SK-N-SH treated with all-trans-retinoic acid at 6 μM for 48 hours (cell line): ENCODE measurements at regions not wholly inside any gene's neighbourhood (a gene's known extent, or its start where the extent isn't known, plus 50 kb on each side); places are given as distances from the start of the nearest gene placed in this dataset.

Source experiments
- ARNTL ChIP-seq: fragments of 450-650 bp; formaldehyde crosslinking; IDR thresholded peaks from 2 replicates; pipeline ENCODE4 v1.5.0; 2020; ENCODE audit warnings: low read depth, mild to moderate bottlenecking, moderate library complexity, borderline replicate concordance
- BACH2 ChIP-seq: fragments of 250-450 bp; sonication (Bioruptor Pico); IDR thresholded peaks from 2 replicates; pipeline ENCODE4 v1.9.0; 2021; ENCODE audit warnings: mild to moderate bottlenecking, borderline replicate concordance
- CREB5 ChIP-seq: fragments of 250-450 bp; sonication (Bioruptor Pico); IDR thresholded peaks from 2 replicates; pipeline ENCODE4 v1.5.1; 2020; ENCODE audit warnings: low read depth, mild to moderate bottlenecking, moderate library complexity
- CSDC2 ChIP-seq: fragments of 250-450 bp; sonication (Bioruptor Pico); IDR thresholded peaks from 2 replicates; pipeline ENCODE4 v1.5.0; 2020; ENCODE audit warnings: mild to moderate bottlenecking, moderate library complexity
- ISL1 ChIP-seq: fragments of 250-450 bp; sonication (Bioruptor Pico); IDR thresholded peaks from 2 replicates; pipeline ENCODE4 v2.1.2; 2022; ENCODE audit warnings: mild to moderate bottlenecking, moderate library complexity
- RARB ChIP-seq: fragments of 250-450 bp; sonication (Bioruptor Pico); IDR thresholded peaks from 2 replicates; pipeline ENCODE4 v1.8.0; 2021; ENCODE audit warnings: mild to moderate bottlenecking, moderate library complexity
- SNAI2 ChIP-seq: fragments of 250-450 bp; sonication (Bioruptor Pico); IDR thresholded peaks from 2 replicates; pipeline ENCODE4 v1.5.0; 2020; ENCODE audit warnings: mild to moderate bottlenecking, moderate library complexity
- TCF4 ChIP-seq: fragments of 250-450 bp; sonication (Bioruptor Pico); IDR thresholded peaks from 2 replicates; pipeline ENCODE4 v1.8.0; 2021; ENCODE audit warnings: mild to moderate bottlenecking, moderate library complexity, borderline replicate concordance
- ZFP30 ChIP-seq: fragments of 450-650 bp; formaldehyde crosslinking; IDR thresholded peaks from 2 replicates; pipeline ENCODE4 v1.5.0; 2022; ENCODE audit warnings: mild to moderate bottlenecking, moderate library complexity
- ZNF70 ChIP-seq: fragments of 450-650 bp; formaldehyde crosslinking; IDR thresholded peaks from 2 replicates; pipeline ENCODE4 v1.5.0; 2020; ENCODE audit warnings: mild to moderate bottlenecking, moderate library complexity

DNA sequence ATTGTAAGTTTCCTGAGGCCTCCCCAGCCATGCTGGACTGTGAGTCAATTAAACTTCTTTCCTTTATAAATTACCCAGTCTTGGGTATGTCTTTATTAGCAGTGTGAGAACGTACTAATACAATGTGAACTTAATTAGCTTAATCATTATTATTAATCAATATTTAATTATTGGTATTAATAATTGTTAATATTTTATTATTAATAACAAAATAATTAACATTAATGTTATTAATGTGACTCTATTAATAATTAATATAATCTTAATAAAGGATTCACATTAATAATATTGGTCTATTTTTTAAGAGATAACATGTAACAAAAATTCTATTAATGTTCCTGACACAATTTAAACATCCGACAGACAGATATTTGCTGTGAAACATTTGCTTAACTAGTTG, 164.9 kb upstream of the ATF7IP start:
- TF ChIP-seq CSDC2 = no peak
- TF ChIP-seq ARNTL (CRISPR knock-in tag) = no peak
- TF ChIP-seq CREB5 (CRISPR knock-in tag) = no peak
- no peak for TF ChIP-seq SNAI2 (CRISPR knock-in tag)
- no peak for TF ChIP-seq ISL1 (CRISPR knock-in tag)
- no peak for TF ChIP-seq BACH2 (CRISPR knock-in tag)
- TF ChIP-seq RARB (CRISPR knock-in tag) = no peak
- no peak for TF ChIP-seq TCF4 (CRISPR knock-in tag)
- TF ChIP-seq ZNF70 = no peak
- no peak for TF ChIP-seq ZFP30 (CRISPR knock-in tag)
